ENCODE measurements at regions not wholly inside any gene's neighbourhood (a gene's known extent, or its start where the extent isn't known, plus 50 kb on each side); places are given as distances from the start of the nearest gene placed in this dataset.

GRCh38 chrX:10048076-10048475 lies 80.9 kb downstream of the CLDN34 start:
- no peak for DNase-seq (ENCODE audit: extremely low read depth, insufficient read length)

GRCh38 chrX:10048707-10049106 lies 81.5 kb downstream of the CLDN34 start:
- DNase-seq (ENCODE audit: extremely low read depth, insufficient read length): no peak
- TF ChIP-seq, protein P1, sequence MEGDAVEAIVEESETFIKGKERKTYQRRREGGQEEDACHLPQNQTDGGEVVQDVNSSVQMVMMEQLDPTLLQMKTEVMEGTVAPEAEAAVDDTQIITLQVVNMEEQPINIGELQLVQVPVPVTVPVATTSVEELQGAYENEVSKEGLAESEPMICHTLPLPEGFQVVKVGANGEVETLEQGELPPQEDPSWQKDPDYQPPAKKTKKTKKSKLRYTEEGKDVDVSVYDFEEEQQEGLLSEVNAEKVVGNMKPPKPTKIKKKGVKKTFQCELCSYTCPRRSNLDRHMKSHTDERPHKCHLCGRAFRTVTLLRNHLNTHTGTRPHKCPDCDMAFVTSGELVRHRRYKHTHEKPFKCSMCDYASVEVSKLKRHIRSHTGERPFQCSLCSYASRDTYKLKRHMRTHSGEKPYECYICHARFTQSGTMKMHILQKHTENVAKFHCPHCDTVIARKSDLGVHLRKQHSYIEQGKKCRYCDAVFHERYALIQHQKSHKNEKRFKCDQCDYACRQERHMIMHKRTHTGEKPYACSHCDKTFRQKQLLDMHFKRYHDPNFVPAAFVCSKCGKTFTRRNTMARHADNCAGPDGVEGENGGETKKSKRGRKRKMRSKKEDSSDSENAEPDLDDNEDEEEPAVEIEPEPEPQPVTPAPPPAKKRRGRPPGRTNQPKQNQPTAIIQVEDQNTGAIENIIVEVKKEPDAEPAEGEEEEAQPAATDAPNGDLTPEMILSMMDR (IDR thresholded peaks at IDR 0.05; ENCODE audit: insufficient read depth, low read length, poor library complexity, severe bottlenecking): no peak
- H3K4me3 ChIP-seq (replicated peaks; ENCODE audit: low read depth, low read length): no peak overlapping the region
- H3K36me3 ChIP-seq (ENCODE audit: control insufficient read depth, insufficient read depth, low read length): no peaks in the 10 kb centered on the region
- no peaks in the 10 kb centered on the region; the same call in 1 of the 2 replicates for H3K27me3 ChIP-seq (replicated peaks; ENCODE audit: control insufficient read depth, insufficient read depth, low read length)

More at GRCh38 chrX:10048076-10048475, 80.9 kb downstream of the CLDN34 start:
- TF ChIP-seq, protein P1 (IDR thresholded peaks at IDR 0.05; ENCODE audit: insufficient read depth, low read length, poor library complexity, severe bottlenecking): no peak
- Histone ChIP-seq H3K4me3 (replicated peaks; ENCODE audit: low read depth, low read length) (no peak overlapping the region), H3K27me3 (replicated peaks; ENCODE audit: control insufficient read depth, insufficient read depth, low read length) (no peaks in the 10 kb centered on the region), H3K36me3 (ENCODE audit: control insufficient read depth, insufficient read depth, low read length) (no peaks in the 10 kb centered on the region)

- Histone ChIP-seq H3K4me3 (replicated peaks; ENCODE audit: low read depth, low read length) (no peak overlapping the region), H3K36me3 (ENCODE audit: control insufficient read depth, insufficient read depth, low read length) (no peaks in the 10 kb centered on the region), H3K27me3 (replicated peaks; ENCODE audit: control insufficient read depth, insufficient read depth, low read length) (no peaks in the 10 kb centered on the region; the same call in 1 of the 2 replicates)
- TF ChIP-seq, protein P1 (IDR thresholded peaks at IDR 0.05; ENCODE audit: insufficient read depth, low read length, poor library complexity, severe bottlenecking): no peak
- no peak for DNase-seq (ENCODE audit: extremely low read depth, insufficient read length)
Measured at GRCh38 chrX:10049236-10049635, 82.1 kb downstream of the CLDN34 start.

GRCh38 chrX:10050481-10050880 lies 83.3 kb downstream of the CLDN34 start:
- Histone ChIP-seq H3K27me3 (replicated peaks; ENCODE audit: control insufficient read depth, insufficient read depth, low read length) (no peaks in the 10 kb centered on the region; the same call in 1 of the 2 replicates), H3K36me3 (ENCODE audit: control insufficient read depth, insufficient read depth, low read length) (no peaks in the 10 kb centered on the region), H3K4me3 (replicated peaks; ENCODE audit: low read depth, low read length) (no peak overlapping the region)
- DNase-seq (ENCODE audit: extremely low read depth, insufficient read length): no peak
- TF ChIP-seq, protein P1 (IDR thresholded peaks at IDR 0.05; ENCODE audit: insufficient read depth, low read length, poor library complexity, severe bottlenecking): no peak

DNA sequence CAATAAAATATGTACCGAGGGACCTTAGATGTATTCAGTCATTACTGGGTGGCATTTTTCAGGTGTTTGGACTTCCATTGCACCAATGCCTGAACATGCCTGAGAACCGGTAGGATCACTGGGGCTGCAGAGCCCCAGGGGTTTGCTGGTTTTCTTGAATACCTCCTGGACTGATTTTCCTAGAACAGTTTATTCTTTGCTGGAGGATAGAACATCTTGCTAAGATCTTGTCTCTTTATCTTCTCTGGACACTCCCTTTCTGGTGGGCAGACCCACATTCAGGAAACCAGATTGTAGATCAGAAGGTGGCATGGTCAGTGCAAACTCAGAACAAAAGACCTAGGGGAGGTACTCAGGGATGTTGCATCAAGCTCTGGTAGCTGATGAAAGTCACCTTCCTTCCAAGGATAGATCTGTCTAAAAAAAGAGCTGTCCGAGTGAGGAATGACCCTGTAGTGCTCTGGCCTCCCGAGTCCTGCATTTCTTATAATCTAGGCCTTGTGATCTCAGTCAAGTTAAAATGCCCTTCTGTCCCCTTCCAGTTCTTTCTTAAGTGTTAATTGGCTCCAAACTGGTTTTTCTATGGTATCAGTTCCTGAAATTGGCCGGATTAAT lies 84.8 kb downstream of the CLDN34 start:
- no peaks in the 10 kb centered on the region; the same call in 1 of the 2 replicates for H3K27me3 ChIP-seq (replicated peaks; ENCODE audit: control insufficient read depth, insufficient read depth, low read length)
- no peak overlapping the region for H3K4me3 ChIP-seq (replicated peaks; ENCODE audit: low read depth, low read length)
- no peaks in the 10 kb centered on the region for H3K36me3 ChIP-seq (ENCODE audit: control insufficient read depth, insufficient read depth, low read length)
- TF ChIP-seq, protein P1 (IDR thresholded peaks at IDR 0.05; ENCODE audit: insufficient read depth, low read length, poor library complexity, severe bottlenecking): no peak
- DNase-seq (ENCODE audit: extremely low read depth, insufficient read length): no peak
